ENCODE measurements at regions not wholly inside any gene's neighbourhood (a gene's known extent, or its start where the extent isn't known, plus 50 kb on each side); places are given as distances from the start of the nearest gene placed in this dataset.

GRCh38 chr12:107558816-107559382 lies 126.7 kb upstream of the PWP1 start (continued):
- no peak for TF ChIP-seq HMGXB3 (CRISPR knock-in tag; IDR thresholded peaks at IDR 0.05; ENCODE audit: borderline replicate concordance)
- no peak for TF ChIP-seq TEF (CRISPR knock-in tag; IDR thresholded peaks at IDR 0.05)
- TF ChIP-seq ZNF792 (CRISPR knock-in tag; IDR thresholded peaks at IDR 0.05), result no peak
- no peak for TF ChIP-seq ZNF660 (CRISPR knock-in tag; IDR thresholded peaks at IDR 0.05; ENCODE audit: borderline replicate concordance, low read depth)
- TF ChIP-seq TAF15 (IDR thresholded peaks at IDR 0.05; ENCODE audit: low read depth, low read length, poor library complexity, severe bottlenecking), result no peak
- no peak for TF ChIP-seq ZSCAN5A (CRISPR knock-in tag; IDR thresholded peaks at IDR 0.05; ENCODE audit: borderline replicate concordance)
- TF ChIP-seq HNF4A (CRISPR knock-in tag; IDR thresholded peaks at IDR 0.05), result peak; percentile 97
- no peak for TF ChIP-seq CEBPZ (IDR thresholded peaks at IDR 0.05; ENCODE audit: low read length)
- peak; percentile 57; the same call in 1 of the 2 replicates for TF ChIP-seq ZBTB26 (CRISPR knock-in tag; IDR thresholded peaks at IDR 0.05; ENCODE audit: borderline replicate concordance)
- no peak for TF ChIP-seq MAFG (CRISPR knock-in tag; IDR thresholded peaks at IDR 0.05)
- no peak for TF ChIP-seq ZNF552 (CRISPR knock-in tag; IDR thresholded peaks at IDR 0.05; ENCODE audit: borderline replicate concordance)
- no peak for TF ChIP-seq SMARCC2 (IDR thresholded peaks at IDR 0.05)
- TF ChIP-seq NCOA5 (CRISPR knock-in tag; IDR thresholded peaks at IDR 0.05), result no peak
- TF ChIP-seq SRSF1 (optimal IDR thresholded peaks at IDR 0.05; ENCODE audit: low read depth, low read length), result no peak
- no peak for TF ChIP-seq THAP11 (CRISPR knock-in tag; IDR thresholded peaks at IDR 0.05)
- no peak for TF ChIP-seq GFI1 (CRISPR knock-in tag; IDR thresholded peaks at IDR 0.05; ENCODE audit: borderline replicate concordance)
- no peak for TF ChIP-seq PHB2 (IDR thresholded peaks at IDR 0.05; ENCODE audit: partially characterized antibody)
- no peak for TF ChIP-seq ZNF34 (CRISPR knock-in tag; IDR thresholded peaks at IDR 0.05; ENCODE audit: borderline replicate concordance)
- no peak for TF ChIP-seq ELF1 (CRISPR knock-in tag; IDR thresholded peaks at IDR 0.05)
- TF ChIP-seq HOXA3 (CRISPR knock-in tag; IDR thresholded peaks at IDR 0.05), result peak; percentile 71
